HL-60/S4 treated with phorbol 12-myristate 13-acetate at 8.2 ng/mL for 4 days and 3 days (cell line): ENCODE measurements at regions not wholly inside any gene's neighbourhood (a gene's known extent, or its start where the extent isn't known, plus 50 kb on each side); places are given as distances from the start of the nearest gene placed in this dataset.

ENCODE experiments used
- in situ Hi-C: fragments of 300-500 bp; cut with MboI; formaldehyde crosslinking; loops from 2 replicates; pipeline ENCODE4 v1.15.0; 2022; ENCODE audit warnings: low sequenced_read_pairs

GRCh38 chr1:14294860-14295536 lies 303.5 kb upstream of the KAZN start:
- in situ Hi-C loops, result no loop called here

- in situ Hi-C loops, result no loop called here
These were observed 301.7 kb upstream of the KAZN start for GRCh38 chr1:14296795-14297194.

- in situ Hi-C loops, result no loop called here
These were observed 301.1 kb upstream of the KAZN start for GRCh38 chr1:14297356-14297755.

GRCh38 chr1:14298806-14299205 lies 299.7 kb upstream of the KAZN start:
- in situ Hi-C loops, result no loop called here

- in situ Hi-C loops, result no loop called here
These were observed 297.3 kb upstream of the KAZN start for GRCh38 chr1:14300991-14301703.

- in situ Hi-C loops, result no loop called here
These were observed 296.8 kb upstream of the KAZN start for GRCh38 chr1:14301704-14302024.

- in situ Hi-C loops, result no loop called here
These were observed 296.5 kb upstream of the KAZN start for GRCh38 chr1:14302025-14302424.

- in situ Hi-C loops, result no loop called here
These were observed 295.5 kb upstream of the KAZN start for GRCh38 chr1:14303011-14303410.

GRCh38 chr1:14304381-14304865 lies 294.1 kb upstream of the KAZN start:
- in situ Hi-C loops, result no loop called here

- in situ Hi-C loops, result no loop called here
These were observed 290.0 kb upstream of the KAZN start for GRCh38 chr1:14308460-14308859.

- in situ Hi-C loops, result no loop called here
These were observed 288.5 kb upstream of the KAZN start for GRCh38 chr1:14309984-14310383.

GRCh38 chr1:14310476-14310875 lies 288.0 kb upstream of the KAZN start:
- in situ Hi-C loops, result no loop called here

- in situ Hi-C loops, result no loop called here
These were observed 284.6 kb upstream of the KAZN start for GRCh38 chr1:14313731-14314431.

- in situ Hi-C loops, result no loop called here
These were observed 279.7 kb upstream of the KAZN start for GRCh38 chr1:14318830-14319229.

GRCh38 chr1:14320518-14320917 lies 278.0 kb upstream of the KAZN start:
- in situ Hi-C loops, result no loop called here

- in situ Hi-C loops, result no loop called here
These were observed 277.5 kb upstream of the KAZN start for GRCh38 chr1:14320986-14321385.

- in situ Hi-C loops, result no loop called here
These were observed 277.1 kb upstream of the KAZN start for GRCh38 chr1:14321422-14321821.

- in situ Hi-C loops, result no loop called here
These were observed 274.8 kb upstream of the KAZN start for GRCh38 chr1:14323568-14324247.

- in situ Hi-C loops, result no loop called here
These were observed 274.2 kb upstream of the KAZN start for GRCh38 chr1:14324248-14324630.

- in situ Hi-C loops, result no loop called here
These were observed 271.6 kb upstream of the KAZN start for GRCh38 chr1:14326857-14327256.

GRCh38 chr1:14328685-14329084 lies 269.8 kb upstream of the KAZN start:
- in situ Hi-C loops, result no loop called here

- in situ Hi-C loops, result no loop called here
These were observed 266.3 kb upstream of the KAZN start for GRCh38 chr1:14332158-14332557.
